IMR-90 (cell line): ENCODE measurements at regions not wholly inside any gene's neighbourhood (a gene's known extent, or its start where the extent isn't known, plus 50 kb on each side); places are given as distances from the start of the nearest gene placed in this dataset.

Experiments used
- BHLHE40 ChIP-seq: fragments of 150-350 bp; IDR thresholded peaks from 2 replicates; pipeline ENCODE4 v1.6.1; 2016; ENCODE audit warnings: mild to moderate bottlenecking, low read depth, low read length
- CEBPB ChIP-seq: IDR thresholded peaks from 2 replicates; pipeline ENCODE4 v1.6.1; 2012; ENCODE audit warnings: low read depth, low read length, improper control_type of control experiment
- MAFK ChIP-seq: IDR thresholded peaks from 2 replicates; pipeline ENCODE4 v1.6.1; 2012; ENCODE audit warnings: low read depth, low read length, improper control_type of control experiment
- POLR2A ChIP-seq: IDR thresholded peaks from 2 replicates; pipeline ENCODE4 v1.6.1; 2012; ENCODE audit warnings: mild to moderate bottlenecking, low read depth, low read length
- SMC3 ChIP-seq: fragments of 150-350 bp; IDR thresholded peaks from 2 replicates; pipeline ENCODE4 v1.6.1; 2016; ENCODE audit warnings: low read depth, mild to moderate bottlenecking, antibody characterized with exemption, low read length, moderate library complexity
- TF ChIP-seq, protein P1 (sequence below): conservative IDR thresholded peaks from 2 replicates; pipeline ENCODE4 v1.5.1; 2012; ENCODE audit warnings: mild to moderate bottlenecking, low read depth, low read length, improper control_type of control experiment
- TF ChIP-seq, protein P2 (sequence below): fragments of 150-350 bp; IDR thresholded peaks from 2 replicates; pipeline ENCODE4 v1.6.1; 2017; ENCODE audit warnings: mild to moderate bottlenecking, antibody characterized with exemption, low read length, low read depth

- TF ChIP-seq, protein P1, sequence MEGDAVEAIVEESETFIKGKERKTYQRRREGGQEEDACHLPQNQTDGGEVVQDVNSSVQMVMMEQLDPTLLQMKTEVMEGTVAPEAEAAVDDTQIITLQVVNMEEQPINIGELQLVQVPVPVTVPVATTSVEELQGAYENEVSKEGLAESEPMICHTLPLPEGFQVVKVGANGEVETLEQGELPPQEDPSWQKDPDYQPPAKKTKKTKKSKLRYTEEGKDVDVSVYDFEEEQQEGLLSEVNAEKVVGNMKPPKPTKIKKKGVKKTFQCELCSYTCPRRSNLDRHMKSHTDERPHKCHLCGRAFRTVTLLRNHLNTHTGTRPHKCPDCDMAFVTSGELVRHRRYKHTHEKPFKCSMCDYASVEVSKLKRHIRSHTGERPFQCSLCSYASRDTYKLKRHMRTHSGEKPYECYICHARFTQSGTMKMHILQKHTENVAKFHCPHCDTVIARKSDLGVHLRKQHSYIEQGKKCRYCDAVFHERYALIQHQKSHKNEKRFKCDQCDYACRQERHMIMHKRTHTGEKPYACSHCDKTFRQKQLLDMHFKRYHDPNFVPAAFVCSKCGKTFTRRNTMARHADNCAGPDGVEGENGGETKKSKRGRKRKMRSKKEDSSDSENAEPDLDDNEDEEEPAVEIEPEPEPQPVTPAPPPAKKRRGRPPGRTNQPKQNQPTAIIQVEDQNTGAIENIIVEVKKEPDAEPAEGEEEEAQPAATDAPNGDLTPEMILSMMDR, result no peak
- TF ChIP-seq POLR2A (no peak), SMC3 (no peak), BHLHE40 (no peak), CEBPB (no peak), MAFK (no peak)
- TF ChIP-seq, protein P2, sequence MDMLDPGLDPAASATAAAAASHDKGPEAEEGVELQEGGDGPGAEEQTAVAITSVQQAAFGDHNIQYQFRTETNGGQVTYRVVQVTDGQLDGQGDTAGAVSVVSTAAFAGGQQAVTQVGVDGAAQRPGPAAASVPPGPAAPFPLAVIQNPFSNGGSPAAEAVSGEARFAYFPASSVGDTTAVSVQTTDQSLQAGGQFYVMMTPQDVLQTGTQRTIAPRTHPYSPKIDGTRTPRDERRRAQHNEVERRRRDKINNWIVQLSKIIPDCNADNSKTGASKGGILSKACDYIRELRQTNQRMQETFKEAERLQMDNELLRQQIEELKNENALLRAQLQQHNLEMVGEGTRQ, result no peak
Observed at GRCh38 chrX:138014577-138014976, 448.6 kb downstream of the ZIC3 start.
